Activated CD4-positive, alpha-beta T cell treated with anti-CD3 and anti-CD28 coated beads, Interleukin-2, amount 50 U/mL, for 48 hours (primary cell): ENCODE measurements at regions not wholly inside any gene's neighbourhood (a gene's known extent, or its start where the extent isn't known, plus 50 kb on each side); places are given as distances from the start of the nearest gene placed in this dataset.
"Not testable (repeated sequence)": the region's sequence is repeated elsewhere in the genome, so short reads cannot be mapped to it uniquely, and the experiment has no call there.

Source experiments
- DNase-seq, 2 experiments: peaks; one replicate each; pipeline ENCODE4 v3.0.0-alpha.2; 2020

- no peak for DNase-seq
These were observed 52.1 kb downstream of the CARTPT start for GRCh38 chr5:71771191-71771590.

- DNase-seq: peak; percentile 15 to 23
These were observed 59.7 kb downstream of the CARTPT start for GRCh38 chr5:71778678-71779276.

- DNase-seq: no peak
These were observed 61.5 kb downstream of the CARTPT start for GRCh38 chr5:71780597-71780996.

- DNase-seq: peak; percentile 11 to 15
These were observed 63.3 kb downstream of the CARTPT start for GRCh38 chr5:71782393-71782770.

GRCh38 chr5:71782771-71783770 lies 64.0 kb downstream of the CARTPT start:
- peak; percentile 80 to 82 for DNase-seq

- DNase-seq: no peak
These were observed 64.8 kb downstream of the CARTPT start for GRCh38 chr5:71783891-71784290.

GRCh38 chr5:71786337-71787055 lies 67.4 kb downstream of the CARTPT start:
- DNase-seq: no peak

GRCh38 chr5:71788794-71789193 lies 69.7 kb downstream of the CARTPT start:
- no peak for DNase-seq

- no peak for DNase-seq
These were observed 70.7 kb downstream of the CARTPT start for GRCh38 chr5:71789746-71790145.

- no peak for DNase-seq
These were observed 71.4 kb downstream of the CARTPT start for GRCh38 chr5:71790433-71790832.

- DNase-seq: not testable (repeated sequence)
These were observed 73.0 kb downstream of the CARTPT start for GRCh38 chr5:71792041-71792440.

- no peak for DNase-seq
These were observed 75.1 kb downstream of the CARTPT start for GRCh38 chr5:71794061-71794695.

- DNase-seq: no peak
These were observed 83.6 kb downstream of the CARTPT start for GRCh38 chr5:71802673-71803072.

GRCh38 chr5:71806711-71807110 lies 87.6 kb downstream of the CARTPT start:
- no peak for DNase-seq

- DNase-seq: no peak
These were observed 88.8 kb downstream of the CARTPT start for GRCh38 chr5:71807909-71808308.

GRCh38 chr5:71809446-71809845 lies 90.4 kb downstream of the CARTPT start:
- no peak for DNase-seq

- DNase-seq: no peak
These were observed 90.9 kb downstream of the CARTPT start for GRCh38 chr5:71810023-71810422.

- no peak for DNase-seq
These were observed 91.6 kb downstream of the CARTPT start for GRCh38 chr5:71810471-71811195.

- no peak for DNase-seq
These were observed 92.7 kb downstream of the CARTPT start for GRCh38 chr5:71811779-71812178.

- no peak for DNase-seq
These were observed 97.2 kb downstream of the CARTPT start for GRCh38 chr5:71816307-71816706.

- DNase-seq: no peak
These were observed 98.8 kb downstream of the CARTPT start for GRCh38 chr5:71817891-71818290.

- DNase-seq: no peak
These were observed 102.0 kb downstream of the CARTPT start for GRCh38 chr5:71821029-71821428.
